HEK293T (cell line): ENCODE measurements at regions not wholly inside any gene's neighbourhood (a gene's known extent, or its start where the extent isn't known, plus 50 kb on each side); places are given as distances from the start of the nearest gene placed in this dataset.
A peak's percentile ranks its signal among the peaks of the same experiment; 100 is the strongest.

Source experiments
- CTCF ChIA-PET: fragments of 350-600 bp; formaldehyde crosslinking; extraction: SDS; loops from one replicate; lab custom pipeline; 2021; ENCODE audit warnings: antibody characterized with exemption, inconsistent platforms; lab: Yijun Ruan, JAX
- POLR2A ChIA-PET: fragments of 350-600 bp; formaldehyde crosslinking; extraction: SDS; loops from one replicate; lab custom pipeline; 2020; ENCODE audit warnings: antibody characterized with exemption, inconsistent platforms; lab: Yijun Ruan, JAX
- DNase-seq: peaks from one replicate; pipeline ENCODE4 v3.0.0; 2012; ENCODE audit warnings: mixed read lengths; ENCODE audit errors: extremely low spot score
- ARNT ChIP-seq: fragments of 450-650 bp; IDR thresholded peaks from 2 replicates; pipeline ENCODE4 v1.6.1; 2017; ENCODE audit warnings: mild to moderate bottlenecking
- BHLHE40 ChIP-seq: fragments of 450-650 bp; IDR thresholded peaks from 2 replicates; pipeline ENCODE4 v1.6.1; 2016; ENCODE audit warnings: mild to moderate bottlenecking, moderate library complexity, borderline replicate concordance
- CTBP1 ChIP-seq: fragments of 450-650 bp; IDR thresholded peaks from 2 replicates; pipeline ENCODE4 v1.6.1; 2016; ENCODE audit warnings: borderline replicate concordance
- ELF4 ChIP-seq: fragments of 450-650 bp; IDR thresholded peaks from 2 replicates; pipeline ENCODE4 v1.6.1; 2017; ENCODE audit warnings: antibody characterized with exemption
- FOXA1 ChIP-seq: fragments of 450-650 bp; IDR thresholded peaks from 2 replicates; pipeline ENCODE4 v1.6.1; 2016; ENCODE audit warnings: mild to moderate bottlenecking
- FOXK2 ChIP-seq: fragments of 450-650 bp; IDR thresholded peaks from 2 replicates; pipeline ENCODE4 v1.6.1; 2016; ENCODE audit warnings: mild to moderate bottlenecking
- FOXM1 ChIP-seq: fragments of 450-650 bp; IDR thresholded peaks from 2 replicates; pipeline ENCODE4 v1.6.1; 2017; ENCODE audit warnings: mild to moderate bottlenecking, borderline replicate concordance
- HDGF ChIP-seq: fragments of 450-650 bp; IDR thresholded peaks from 2 replicates; pipeline ENCODE4 v1.6.1; 2017; ENCODE audit warnings: antibody characterized with exemption, borderline replicate concordance
- L3MBTL2 ChIP-seq: fragments of 450-650 bp; conservative IDR thresholded peaks from 2 replicates; pipeline ENCODE4 v1.6.1; 2016; ENCODE audit warnings: mild to moderate bottlenecking
- LEF1 ChIP-seq: fragments of 450-650 bp; IDR thresholded peaks from 2 replicates; pipeline ENCODE4 v1.6.1; 2017; ENCODE audit warnings: mild to moderate bottlenecking, borderline replicate concordance
- NFRKB ChIP-seq: fragments of 450-650 bp; IDR thresholded peaks from 2 replicates; pipeline ENCODE4 v1.6.1; 2016; ENCODE audit warnings: mild to moderate bottlenecking, moderate library complexity
- PKNOX1 ChIP-seq: fragments of 450-650 bp; IDR thresholded peaks from 2 replicates; pipeline ENCODE4 v1.6.1; 2016
- SP1 ChIP-seq: fragments of 450-650 bp; IDR thresholded peaks from 2 replicates; pipeline ENCODE4 v1.6.1; 2017
- SUZ12 ChIP-seq: fragments of 450-650 bp; IDR thresholded peaks from 2 replicates; pipeline ENCODE4 v1.6.1; 2016; ENCODE audit warnings: mild to moderate bottlenecking
- TARDBP ChIP-seq: fragments of 450-650 bp; IDR thresholded peaks from 2 replicates; pipeline ENCODE4 v1.6.1; 2016
- ZNF384 ChIP-seq: fragments of 450-650 bp; IDR thresholded peaks from 2 replicates; pipeline ENCODE4 v1.6.1; 2016

GRCh38 chr6:28709478-28710349, 184.0 kb downstream of the GPX5 start:
- no peak for TF ChIP-seq BHLHE40
- no peak for TF ChIP-seq ARNT
- TF ChIP-seq PKNOX1: peak; percentile 81
- no peak for TF ChIP-seq FOXA1
- no peak for TF ChIP-seq FOXM1
- ChIA-PET CTCF (interaction anchor here (0.6 to 1.2 kb wide), 2 partner anchors 85 to 128 kb away, joined by 3 to 6 read pairs; no protein-coding TSS in a partner anchor), POLR2A (interaction anchor here (0.7 to 1.4 kb wide), 5 partner anchors 11 to 276 kb away, joined by 3 read pairs; no protein-coding TSS in a partner anchor)
- DNase-seq: no peak

GRCh38 chr6:28710466-28711191, 184.9 kb downstream of the GPX5 start:
- DNase-seq: peak; percentile 33
- TF ChIP-seq SUZ12 (no peak), L3MBTL2 (peak; percentile 85), ELF4 (no peak), ZNF384 (no peak), PKNOX1 (no peak), FOXK2 (no peak), LEF1 (no peak), ARNT (no peak)
- POLR2A ChIA-PET: interaction anchor here (0.9 to 1.4 kb wide), 5 partner anchors 16 to 275 kb away, joined by 3 to 4 read pairs (median 3); no protein-coding TSS in a partner anchor
- CTCF ChIA-PET: interaction anchor here (0.5 to 1.2 kb wide), 2 partner anchors 127 to 214 kb away, joined by 3 read pairs; no protein-coding TSS in a partner anchor

DNA sequence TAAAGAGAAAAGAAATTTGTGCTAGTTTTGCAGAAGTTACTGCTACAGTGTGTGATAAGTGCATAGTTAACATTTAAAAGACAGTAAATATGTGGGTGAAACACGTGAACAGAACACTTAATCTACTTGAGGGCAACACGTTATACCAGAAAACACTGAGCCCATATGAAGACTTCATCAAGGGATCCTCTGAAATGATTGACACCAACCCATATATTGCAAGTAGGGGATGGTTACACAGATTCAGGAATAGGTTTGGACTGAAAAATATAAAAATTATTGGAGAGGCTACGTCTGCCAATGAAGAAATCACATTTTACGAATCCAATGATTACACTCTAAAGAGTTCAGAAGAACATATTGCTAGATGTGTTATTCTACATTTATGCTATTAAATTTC, 185.6 kb downstream of the GPX5 start:
- POLR2A ChIA-PET: interaction anchor here (1.2 to 1.4 kb wide), 3 partner anchors 16 to 127 kb away, joined by 3 to 4 read pairs (median 3); no protein-coding TSS in a partner anchor
- no peak for DNase-seq
- TF ChIP-seq ZNF384 (no peak), TARDBP (no peak), PKNOX1 (peak; percentile 51), FOXA1 (no peak), BHLHE40 (no peak)
- CTCF ChIA-PET: interaction anchor here (1.2 kb wide), 1 partner anchor 127 kb away, joined by 3 read pairs; no protein-coding TSS in a partner anchor

- POLR2A ChIA-PET: interaction anchor here (1.2 kb wide), 1 partner anchor 126 kb away, joined by 4 read pairs; no protein-coding TSS in a partner anchor
- no peak for DNase-seq
- CTCF ChIA-PET: no interaction called here
- no peak for TF ChIP-seq CTBP1
- no peak for TF ChIP-seq HDGF
Measured at GRCh38 chr6:28711788-28712341, 186.2 kb downstream of the GPX5 start.

GRCh38 chr6:28712982-28713381, 187.3 kb downstream of the GPX5 start:
- no peak for DNase-seq
- TF ChIP-seq BHLHE40: no peak
- TF ChIP-seq ARNT: no peak
- TF ChIP-seq ZNF384: no peak
- no peak for TF ChIP-seq ELF4
- no peak for TF ChIP-seq LEF1
- no peak for TF ChIP-seq SP1
- TF ChIP-seq CTBP1: no peak
- TF ChIP-seq FOXK2: no peak
- TF ChIP-seq HDGF: no peak
- TF ChIP-seq TARDBP: no peak
- TF ChIP-seq FOXA1: no peak
- TF ChIP-seq L3MBTL2: no peak
- no peak for TF ChIP-seq NFRKB
- no peak for TF ChIP-seq SUZ12
- no peak for TF ChIP-seq FOXM1
- ChIA-PET POLR2A (no interaction called here), CTCF (no interaction called here)

DNA sequence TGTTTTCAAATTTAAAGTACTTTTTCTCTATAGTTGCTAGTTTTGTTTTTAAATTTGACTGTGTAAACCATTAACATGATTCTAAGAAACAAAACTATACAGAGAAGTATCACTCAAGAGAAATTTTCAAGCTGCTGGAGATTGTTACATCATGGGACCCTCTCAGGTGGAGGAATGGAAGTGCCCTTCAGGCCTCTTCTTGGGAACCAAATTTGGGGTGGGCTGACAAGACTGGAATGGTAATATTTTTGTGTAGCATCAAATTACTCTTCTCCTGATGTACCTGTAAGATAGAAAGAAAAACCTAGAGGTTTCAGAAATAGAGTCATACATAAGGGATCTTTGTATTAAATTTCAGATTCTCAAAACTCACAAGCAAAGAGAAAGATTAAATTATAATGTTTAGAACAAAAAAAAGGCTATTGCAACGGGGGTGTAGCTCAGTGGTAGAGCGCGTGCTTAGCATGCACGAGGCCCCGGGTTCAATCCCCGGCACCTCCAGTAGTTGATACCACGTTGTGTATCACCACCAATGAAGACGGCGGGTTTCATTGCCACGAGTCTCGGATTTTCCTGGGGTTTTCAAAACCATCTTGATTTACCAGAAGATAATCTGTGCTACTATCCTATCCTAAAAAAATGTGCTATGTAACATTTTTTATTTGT, 193.7 kb downstream of the GPX5 start:
- CTCF ChIA-PET: interaction anchor here (0.6 to 0.7 kb wide), 2 partner anchors 118 to 931 kb away, joined by 3 read pairs; no protein-coding TSS in a partner anchor
- POLR2A ChIA-PET: no interaction called here
- DNase-seq: no peak
- TF ChIP-seq L3MBTL2: peak; percentile 79
- TF ChIP-seq ZNF384: peak; percentile 86
- no peak for TF ChIP-seq PKNOX1
